GM23338 (cell line): ENCODE measurements at regions not wholly inside any gene's neighbourhood (a gene's known extent, or its start where the extent isn't known, plus 50 kb on each side); places are given as distances from the start of the nearest gene placed in this dataset.

Experiments
- ATAC-seq: fragments of 200-7000 bp; cut with Tn5 transposase; 3 replicates; pipeline ENCODE4 v1.9.1; 2020
- DNase-seq: peaks from one replicate; pipeline ENCODE4 v3.0.0-alpha.2; 2015; ENCODE audit warnings: low spot score
- H2AFZ ChIP-seq: fragments of 200-600 bp; sonication (generic); 2 replicates; pipeline ENCODE4 v1.8.0; 2016; ENCODE audit warnings: antibody characterized with exemption, mild to moderate bottlenecking, moderate library complexity
- H3F3A ChIP-seq: fragments of 200-600 bp; sonication (generic); replicated peaks from 2 replicates; pipeline ENCODE4 v1.8.0; 2017; ENCODE audit warnings: antibody characterized with exemption, mixed run types, low read depth
- H3K27ac ChIP-seq: fragments of 200-600 bp; sonication (generic); 2 replicates; pipeline ENCODE4 v1.6.1; 2016; ENCODE audit warnings: low read depth
- H3K27me3 ChIP-seq: fragments of 200-600 bp; sonication (generic); 2 replicates; pipeline ENCODE4 v1.8.0; 2016; ENCODE audit warnings: mild to moderate bottlenecking, mixed run types, moderate library complexity; ENCODE audit not compliant: insufficient read depth
- H3K36me3 ChIP-seq: fragments of 200-600 bp; sonication (generic); 2 replicates; pipeline ENCODE4 v1.8.0; 2016; ENCODE audit warnings: mild to moderate bottlenecking; ENCODE audit not compliant: insufficient read depth
- H3K4me1 ChIP-seq: fragments of 200-600 bp; sonication (generic); 2 replicates; pipeline ENCODE4 v1.8.0; 2016; ENCODE audit warnings: mild to moderate bottlenecking, moderate library complexity; ENCODE audit not compliant: insufficient read depth
- H3K4me2 ChIP-seq: fragments of 200-600 bp; sonication (generic); 2 replicates; pipeline ENCODE4 v1.7.1; 2017; ENCODE audit warnings: mixed run types
- H3K4me3 ChIP-seq: fragments of 200-600 bp; sonication (generic); 2 replicates; pipeline ENCODE4 v1.6.1; 2016; ENCODE audit warnings: mixed run types
- H3K79me2 ChIP-seq: fragments of 200-600 bp; sonication (generic); replicated peaks from 2 replicates; pipeline ENCODE4 v1.8.0; 2017; ENCODE audit warnings: mild to moderate bottlenecking; ENCODE audit not compliant: insufficient read depth
- H3K9me2 ChIP-seq: fragments of 200-600 bp; sonication (generic); 2 replicates; pipeline ENCODE4 v1.8.0; 2017; ENCODE audit not compliant: insufficient read depth
- H4K20me1 ChIP-seq: fragments of 200-600 bp; sonication (generic); replicated peaks from 2 replicates; pipeline ENCODE4 v1.8.0; 2017; ENCODE audit warnings: mild to moderate bottlenecking; ENCODE audit not compliant: insufficient read depth
- H3K27ac Mint-ChIP-seq: 2 replicates; pipeline ENCODE4 v1.8.0; 2020; ENCODE audit warnings: inconsistent platforms, mild to moderate bottlenecking, moderate library complexity, mixed read lengths
- H3K27me3 Mint-ChIP-seq: 3 replicates; pipeline ENCODE4 v1.8.0; 2022; ENCODE audit warnings: low read depth, mild to moderate bottlenecking, moderate library complexity, mixed read lengths, inconsistent platforms; ENCODE audit not compliant: insufficient read depth, poor library complexity
- H3K36me3 Mint-ChIP-seq: 3 replicates; pipeline ENCODE4 v1.8.0; 2021; ENCODE audit warnings: low read depth, mild to moderate bottlenecking, inconsistent platforms, moderate library complexity, mixed read lengths
- H3K4me1 Mint-ChIP-seq: 3 replicates; pipeline ENCODE4 v1.8.0; 2020; ENCODE audit warnings: mild to moderate bottlenecking, inconsistent platforms, mixed read lengths
- H3K4me3 Mint-ChIP-seq: 3 replicates; pipeline ENCODE4 v1.8.0; 2021; ENCODE audit warnings: moderate library complexity, mild to moderate bottlenecking, inconsistent platforms, mixed read lengths
- H3K9me3 Mint-ChIP-seq: 3 replicates; pipeline ENCODE4 v1.8.0; 2020; ENCODE audit warnings: moderate library complexity, mild to moderate bottlenecking, inconsistent platforms, mixed read lengths
- EZH2phosphoT487 ChIP-seq: fragments of 200-600 bp; sonication (generic); IDR thresholded peaks from one replicate; pipeline ENCODE4 v1.8.1; 2018; ENCODE audit warnings: antibody characterized with exemption; ENCODE audit not compliant: unreplicated experiment
- NANOG ChIP-seq: IDR thresholded peaks from 2 replicates; pipeline ENCODE4 v1.6.1; 2016; ENCODE audit warnings: antibody characterized with exemption, borderline replicate concordance
- POLR2AphosphoS5 ChIP-seq: IDR thresholded peaks from 2 replicates; pipeline ENCODE4 v1.6.1; 2016; ENCODE audit warnings: antibody characterized with exemption, low read depth
- STAT1 ChIP-seq: IDR thresholded peaks from one replicate; pipeline ENCODE4 v1.6.1; 2016; ENCODE audit warnings: antibody characterized with exemption; ENCODE audit not compliant: unreplicated experiment
- TF ChIP-seq, protein P1 (sequence below): fragments of 250-450 bp; sonication (Bioruptor Pico); IDR thresholded peaks from 2 replicates; pipeline ENCODE4 v1.5.0; 2020; ENCODE audit warnings: mild to moderate bottlenecking, moderate library complexity
- TF ChIP-seq, protein P2 (sequence below): IDR thresholded peaks from one replicate; pipeline ENCODE4 v1.6.1; 2018; ENCODE audit warnings: antibody characterized with exemption; ENCODE audit not compliant: unreplicated experiment
- TF ChIP-seq, protein P3 (sequence below), 2 experiments: fragments of 200-600 bp in 1 of 2; sonication (generic) in 1 of 2; conservative IDR thresholded peaks; 2 replicates each; pipeline versions ENCODE4 v1.5.1 to v1.6.1; 2016 to 2017; ENCODE audit warnings: antibody characterized with exemption in 2 of 2, low read depth in 2 of 2, mild to moderate bottlenecking in 2 of 2, moderate library complexity in 1 of 2

DNA sequence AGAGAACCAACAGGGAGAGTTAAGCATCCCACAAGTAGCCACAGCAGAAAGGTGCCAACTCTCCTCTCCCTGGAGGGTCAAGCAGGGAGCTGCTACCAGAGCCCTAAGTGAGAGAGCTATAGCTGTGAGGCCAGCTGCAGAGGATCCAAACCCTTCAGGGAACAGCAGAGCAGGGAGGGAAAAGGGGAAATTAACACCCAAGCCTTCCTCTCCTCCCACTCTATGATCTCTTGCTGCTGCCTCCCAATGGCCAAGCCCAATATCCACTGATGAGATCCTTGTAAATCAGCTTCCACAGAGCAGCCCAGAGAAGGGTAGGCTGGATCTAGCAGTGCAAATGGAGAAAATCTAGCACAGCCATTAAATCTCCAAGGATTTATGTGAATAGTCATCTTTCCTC lies 68.2 kb upstream of the THBS1 start (continued):
- TF ChIP-seq, protein P1, sequence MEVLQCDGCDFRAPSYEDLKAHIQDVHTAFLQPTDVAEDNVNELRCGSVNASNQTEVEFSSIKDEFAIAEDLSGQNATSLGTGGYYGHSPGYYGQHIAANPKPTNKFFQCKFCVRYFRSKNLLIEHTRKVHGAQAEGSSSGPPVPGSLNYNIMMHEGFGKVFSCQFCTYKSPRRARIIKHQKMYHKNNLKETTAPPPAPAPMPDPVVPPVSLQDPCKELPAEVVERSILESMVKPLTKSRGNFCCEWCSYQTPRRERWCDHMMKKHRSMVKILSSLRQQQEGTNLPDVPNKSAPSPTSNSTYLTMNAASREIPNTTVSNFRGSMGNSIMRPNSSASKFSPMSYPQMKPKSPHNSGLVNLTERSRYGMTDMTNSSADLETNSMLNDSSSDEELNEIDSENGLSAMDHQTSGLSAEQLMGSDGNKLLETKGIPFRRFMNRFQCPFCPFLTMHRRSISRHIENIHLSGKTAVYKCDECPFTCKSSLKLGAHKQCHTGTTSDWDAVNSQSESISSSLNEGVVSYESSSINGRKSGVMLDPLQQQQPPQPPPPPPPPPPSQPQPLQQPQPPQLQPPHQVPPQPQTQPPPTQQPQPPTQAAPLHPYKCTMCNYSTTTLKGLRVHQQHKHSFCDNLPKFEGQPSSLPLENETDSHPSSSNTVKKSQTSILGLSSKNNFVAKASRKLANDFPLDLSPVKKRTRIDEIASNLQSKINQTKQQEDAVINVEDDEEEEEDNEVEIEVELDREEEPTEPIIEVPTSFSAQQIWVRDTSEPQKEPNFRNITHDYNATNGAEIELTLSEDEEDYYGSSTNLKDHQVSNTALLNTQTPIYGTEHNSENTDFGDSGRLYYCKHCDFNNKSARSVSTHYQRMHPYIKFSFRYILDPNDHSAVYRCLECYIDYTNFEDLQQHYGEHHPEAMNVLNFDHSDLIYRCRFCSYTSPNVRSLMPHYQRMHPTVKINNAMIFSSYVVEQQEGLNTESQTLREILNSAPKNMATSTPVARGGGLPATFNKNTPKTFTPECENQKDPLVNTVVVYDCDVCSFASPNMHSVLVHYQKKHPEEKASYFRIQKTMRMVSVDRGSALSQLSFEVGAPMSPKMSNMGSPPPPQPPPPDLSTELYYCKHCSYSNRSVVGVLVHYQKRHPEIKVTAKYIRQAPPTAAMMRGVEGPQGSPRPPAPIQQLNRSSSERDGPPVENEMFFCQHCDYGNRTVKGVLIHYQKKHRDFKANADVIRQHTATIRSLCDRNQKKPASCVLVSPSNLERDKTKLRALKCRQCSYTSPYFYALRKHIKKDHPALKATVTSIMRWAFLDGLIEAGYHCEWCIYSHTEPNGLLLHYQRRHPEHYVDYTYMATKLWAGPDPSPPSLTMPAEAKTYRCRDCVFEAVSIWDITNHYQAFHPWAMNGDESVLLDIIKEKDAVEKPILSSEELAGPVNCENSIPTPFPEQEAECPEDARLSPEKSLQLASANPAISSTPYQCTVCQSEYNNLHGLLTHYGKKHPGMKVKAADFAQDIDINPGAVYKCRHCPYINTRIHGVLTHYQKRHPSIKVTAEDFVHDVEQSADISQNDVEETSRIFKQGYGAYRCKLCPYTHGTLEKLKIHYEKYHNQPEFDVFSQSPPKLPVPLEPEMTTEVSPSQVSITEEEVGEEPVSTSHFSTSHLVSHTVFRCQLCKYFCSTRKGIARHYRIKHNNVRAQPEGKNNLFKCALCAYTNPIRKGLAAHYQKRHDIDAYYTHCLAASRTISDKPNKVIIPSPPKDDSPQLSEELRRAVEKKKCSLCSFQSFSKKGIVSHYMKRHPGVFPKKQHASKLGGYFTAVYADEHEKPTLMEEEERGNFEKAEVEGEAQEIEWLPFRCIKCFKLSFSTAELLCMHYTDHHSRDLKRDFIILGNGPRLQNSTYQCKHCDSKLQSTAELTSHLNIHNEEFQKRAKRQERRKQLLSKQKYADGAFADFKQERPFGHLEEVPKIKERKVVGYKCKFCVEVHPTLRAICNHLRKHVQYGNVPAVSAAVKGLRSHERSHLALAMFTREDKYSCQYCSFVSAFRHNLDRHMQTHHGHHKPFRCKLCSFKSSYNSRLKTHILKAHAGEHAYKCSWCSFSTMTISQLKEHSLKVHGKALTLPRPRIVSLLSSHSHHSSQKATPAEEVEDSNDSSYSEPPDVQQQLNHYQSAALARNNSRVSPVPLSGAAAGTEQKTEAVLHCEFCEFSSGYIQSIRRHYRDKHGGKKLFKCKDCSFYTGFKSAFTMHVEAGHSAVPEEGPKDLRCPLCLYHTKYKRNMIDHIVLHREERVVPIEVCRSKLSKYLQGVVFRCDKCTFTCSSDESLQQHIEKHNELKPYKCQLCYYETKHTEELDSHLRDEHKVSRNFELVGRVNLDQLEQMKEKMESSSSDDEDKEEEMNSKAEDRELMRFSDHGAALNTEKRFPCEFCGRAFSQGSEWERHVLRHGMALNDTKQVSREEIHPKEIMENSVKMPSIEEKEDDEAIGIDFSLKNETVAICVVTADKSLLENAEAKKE (CRISPR knock-in tag), result no peak
- no peak for TF ChIP-seq EZH2phosphoT487

DNA sequence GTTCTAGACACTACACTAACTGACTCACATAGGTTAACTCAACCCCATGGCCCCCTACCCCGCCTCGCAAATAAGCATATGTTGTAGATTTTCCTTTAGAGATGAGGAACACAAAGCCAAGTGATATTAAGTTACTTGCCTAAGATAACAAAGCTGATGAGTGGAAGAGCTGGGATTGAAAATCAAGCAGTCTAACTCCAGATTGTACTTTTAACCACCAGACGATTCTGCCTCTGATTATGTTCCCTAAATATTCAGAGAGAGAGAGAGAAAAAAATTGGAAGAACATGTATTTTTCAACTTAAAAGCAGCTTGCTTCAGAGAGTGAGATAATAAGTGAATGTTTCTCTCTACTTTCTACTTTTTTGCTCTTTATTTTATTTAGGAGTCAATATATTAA lies 66.9 kb upstream of the THBS1 start:
- Histone ChIP-seq H3K9me2 (no peaks in the 10 kb centered on the region), H3K36me3 (no peaks in the 10 kb centered on the region), H3K27ac (no peak overlapping the region), H3F3A (no peaks in the 10 kb centered on the region), H2AFZ (no peak overlapping the region), H3K79me2 (no peaks in the 10 kb centered on the region), H3K4me1 (no peaks in the 10 kb centered on the region), H3K4me3 (no peak overlapping the region), H4K20me1 (no peaks in the 10 kb centered on the region), H3K4me2 (no peak overlapping the region), H3K27me3 (no peaks in the 10 kb centered on the region)
- no peak overlapping the region for H3K4me3 Mint-ChIP-seq
- DNase-seq (no peak), ATAC-seq (no peak)
- peaks cover 3% of the 10 kb centered on the region; the same call in 1 of the 3 replicates for H3K4me1 Mint-ChIP-seq
- H3K9me3 Mint-ChIP-seq, result peaks cover 7% of the 10 kb centered on the region; the same call in 2 of the 3 replicates
- no peak overlapping the region for H3K27ac Mint-ChIP-seq
- H3K27me3 Mint-ChIP-seq, result peaks cover 3% of the 10 kb centered on the region
- H3K36me3 Mint-ChIP-seq, result no peaks in the 10 kb centered on the region
- TF ChIP-seq EZH2phosphoT487, result no peak
- TF ChIP-seq STAT1, result no peak

DNA sequence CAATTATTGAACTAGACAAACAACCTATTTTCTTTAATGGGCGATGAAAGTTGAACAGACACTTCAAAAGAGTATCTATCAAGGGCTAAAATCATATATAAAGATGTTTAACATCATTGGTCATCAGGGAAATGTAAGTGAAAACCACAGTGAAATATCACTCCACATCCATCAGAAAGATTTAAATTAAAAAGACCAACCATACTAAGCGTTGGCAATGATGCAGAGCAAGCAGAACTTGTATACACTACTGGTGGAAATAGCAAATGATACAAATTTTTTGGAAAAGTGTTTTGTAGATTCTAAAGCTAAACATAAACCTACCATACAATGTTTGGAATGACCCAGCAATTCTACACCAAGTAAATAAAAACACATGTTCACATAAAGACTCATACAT lies 65.9 kb upstream of the THBS1 start:
- Mint-ChIP-seq H3K9me3 (peaks cover 7% of the 10 kb centered on the region; the same call in 2 of the 3 replicates), H3K4me1 (peaks cover 3% of the 10 kb centered on the region; the same call in 1 of the 3 replicates), H3K36me3 (no peaks in the 10 kb centered on the region), H3K4me3 (no peak overlapping the region), H3K27me3 (peaks cover 2% of the 10 kb centered on the region), H3K27ac (no peak overlapping the region)
- no peak for TF ChIP-seq NANOG
- TF ChIP-seq, protein P2, sequence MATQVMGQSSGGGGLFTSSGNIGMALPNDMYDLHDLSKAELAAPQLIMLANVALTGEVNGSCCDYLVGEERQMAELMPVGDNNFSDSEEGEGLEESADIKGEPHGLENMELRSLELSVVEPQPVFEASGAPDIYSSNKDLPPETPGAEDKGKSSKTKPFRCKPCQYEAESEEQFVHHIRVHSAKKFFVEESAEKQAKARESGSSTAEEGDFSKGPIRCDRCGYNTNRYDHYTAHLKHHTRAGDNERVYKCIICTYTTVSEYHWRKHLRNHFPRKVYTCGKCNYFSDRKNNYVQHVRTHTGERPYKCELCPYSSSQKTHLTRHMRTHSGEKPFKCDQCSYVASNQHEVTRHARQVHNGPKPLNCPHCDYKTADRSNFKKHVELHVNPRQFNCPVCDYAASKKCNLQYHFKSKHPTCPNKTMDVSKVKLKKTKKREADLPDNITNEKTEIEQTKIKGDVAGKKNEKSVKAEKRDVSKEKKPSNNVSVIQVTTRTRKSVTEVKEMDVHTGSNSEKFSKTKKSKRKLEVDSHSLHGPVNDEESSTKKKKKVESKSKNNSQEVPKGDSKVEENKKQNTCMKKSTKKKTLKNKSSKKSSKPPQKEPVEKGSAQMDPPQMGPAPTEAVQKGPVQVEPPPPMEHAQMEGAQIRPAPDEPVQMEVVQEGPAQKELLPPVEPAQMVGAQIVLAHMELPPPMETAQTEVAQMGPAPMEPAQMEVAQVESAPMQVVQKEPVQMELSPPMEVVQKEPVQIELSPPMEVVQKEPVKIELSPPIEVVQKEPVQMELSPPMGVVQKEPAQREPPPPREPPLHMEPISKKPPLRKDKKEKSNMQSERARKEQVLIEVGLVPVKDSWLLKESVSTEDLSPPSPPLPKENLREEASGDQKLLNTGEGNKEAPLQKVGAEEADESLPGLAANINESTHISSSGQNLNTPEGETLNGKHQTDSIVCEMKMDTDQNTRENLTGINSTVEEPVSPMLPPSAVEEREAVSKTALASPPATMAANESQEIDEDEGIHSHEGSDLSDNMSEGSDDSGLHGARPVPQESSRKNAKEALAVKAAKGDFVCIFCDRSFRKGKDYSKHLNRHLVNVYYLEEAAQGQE, result no peak
- TF ChIP-seq EZH2phosphoT487, result no peak
- no peak for TF ChIP-seq POLR2AphosphoS5
- TF ChIP-seq, protein P3, sequence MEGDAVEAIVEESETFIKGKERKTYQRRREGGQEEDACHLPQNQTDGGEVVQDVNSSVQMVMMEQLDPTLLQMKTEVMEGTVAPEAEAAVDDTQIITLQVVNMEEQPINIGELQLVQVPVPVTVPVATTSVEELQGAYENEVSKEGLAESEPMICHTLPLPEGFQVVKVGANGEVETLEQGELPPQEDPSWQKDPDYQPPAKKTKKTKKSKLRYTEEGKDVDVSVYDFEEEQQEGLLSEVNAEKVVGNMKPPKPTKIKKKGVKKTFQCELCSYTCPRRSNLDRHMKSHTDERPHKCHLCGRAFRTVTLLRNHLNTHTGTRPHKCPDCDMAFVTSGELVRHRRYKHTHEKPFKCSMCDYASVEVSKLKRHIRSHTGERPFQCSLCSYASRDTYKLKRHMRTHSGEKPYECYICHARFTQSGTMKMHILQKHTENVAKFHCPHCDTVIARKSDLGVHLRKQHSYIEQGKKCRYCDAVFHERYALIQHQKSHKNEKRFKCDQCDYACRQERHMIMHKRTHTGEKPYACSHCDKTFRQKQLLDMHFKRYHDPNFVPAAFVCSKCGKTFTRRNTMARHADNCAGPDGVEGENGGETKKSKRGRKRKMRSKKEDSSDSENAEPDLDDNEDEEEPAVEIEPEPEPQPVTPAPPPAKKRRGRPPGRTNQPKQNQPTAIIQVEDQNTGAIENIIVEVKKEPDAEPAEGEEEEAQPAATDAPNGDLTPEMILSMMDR (conservative IDR thresholded peaks at IDR 0.05; ENCODE audit: low read depth in 2 of 2), result no peak
- Histone ChIP-seq H3K79me2 (no peaks in the 10 kb centered on the region), H3F3A (no peaks in the 10 kb centered on the region), H3K4me2 (no peak overlapping the region), H3K4me1 (no peaks in the 10 kb centered on the region), H3K27me3 (no peaks in the 10 kb centered on the region), H3K4me3 (no peak overlapping the region), H3K36me3 (no peaks in the 10 kb centered on the region), H3K9me2 (no peaks in the 10 kb centered on the region), H2AFZ (no peak overlapping the region), H4K20me1 (no peaks in the 10 kb centered on the region), H3K27ac (no peak overlapping the region)
- no peak for DNase-seq
- no peak for ATAC-seq
